ENCODE measurements at regions not wholly inside any gene's neighbourhood (a gene's known extent, or its start where the extent isn't known, plus 50 kb on each side); places are given as distances from the start of the nearest gene placed in this dataset.

GRCh38 chr16:22631264-22631663 is 120.6 kb downstream of the NPIPB5 start:
- DNase-seq: no peak
- no peak overlapping the region for H3K4me3 ChIP-seq (ENCODE audit: low read depth, low read length)
- H3K36me3 ChIP-seq: no peaks in the 10 kb centered on the region
- H3K9me3 ChIP-seq: no peaks in the 10 kb centered on the region
- H3K4me1 ChIP-seq: no peaks in the 10 kb centered on the region
- no peak for TF ChIP-seq CTCF (IDR thresholded peaks at IDR 0.05; ENCODE audit: low read depth, low read length)
- no peaks in the 10 kb centered on the region for H3K27me3 ChIP-seq

- no peak for TF ChIP-seq CTCF (IDR thresholded peaks at IDR 0.05; ENCODE audit: low read depth, low read length)
- Histone ChIP-seq H3K36me3 (no peaks in the 10 kb centered on the region), H3K27me3 (no peaks in the 10 kb centered on the region)
These were observed 121.9 kb downstream of the NPIPB5 start for GRCh38 chr16:22632606-22633005.

GRCh38 chr16:22633280-22633679 is 122.6 kb downstream of the NPIPB5 start:
- no peak for TF ChIP-seq CTCF (IDR thresholded peaks at IDR 0.05; ENCODE audit: low read depth, low read length)
- H3K9me3 ChIP-seq: no peaks in the 10 kb centered on the region
- H3K27me3 ChIP-seq: no peaks in the 10 kb centered on the region
- H3K4me1 ChIP-seq: no peaks in the 10 kb centered on the region
- no peak overlapping the region for H3K4me3 ChIP-seq (ENCODE audit: low read depth, low read length)
- no peak for DNase-seq
- no peaks in the 10 kb centered on the region for H3K36me3 ChIP-seq

More at GRCh38 chr16:22632606-22633005, 121.9 kb downstream of the NPIPB5 start:
- H3K4me1 ChIP-seq: no peaks in the 10 kb centered on the region
- no peaks in the 10 kb centered on the region for H3K9me3 ChIP-seq
- DNase-seq: no peak
- no peak overlapping the region for H3K4me3 ChIP-seq (ENCODE audit: low read depth, low read length)

GRCh38 chr16:22633799-22634198 is 123.1 kb downstream of the NPIPB5 start:
- Histone ChIP-seq H3K4me3 (ENCODE audit: low read depth, low read length) (no peak overlapping the region), H3K9me3 (no peaks in the 10 kb centered on the region), H3K27me3 (no peaks in the 10 kb centered on the region), H3K4me1 (no peaks in the 10 kb centered on the region), H3K36me3 (no peaks in the 10 kb centered on the region)
- no peak for TF ChIP-seq CTCF (IDR thresholded peaks at IDR 0.05; ENCODE audit: low read depth, low read length)
- no peak for DNase-seq

GRCh38 chr16:22634954-22635353 is 124.3 kb downstream of the NPIPB5 start:
- DNase-seq: no peak
- Histone ChIP-seq H3K9me3 (no peaks in the 10 kb centered on the region), H3K4me1 (no peaks in the 10 kb centered on the region), H3K4me3 (ENCODE audit: low read depth, low read length) (no peak overlapping the region), H3K27me3 (no peaks in the 10 kb centered on the region), H3K36me3 (no peaks in the 10 kb centered on the region)
- TF ChIP-seq CTCF (IDR thresholded peaks at IDR 0.05; ENCODE audit: low read depth, low read length): no peak

GRCh38 chr16:22635357-22635761 is 124.7 kb downstream of the NPIPB5 start:
- no peak overlapping the region for H3K4me3 ChIP-seq (ENCODE audit: low read depth, low read length)
- no peaks in the 10 kb centered on the region for H3K36me3 ChIP-seq
- no peaks in the 10 kb centered on the region for H3K27me3 ChIP-seq
- DNase-seq: no peak
- TF ChIP-seq CTCF (IDR thresholded peaks at IDR 0.05; ENCODE audit: low read depth, low read length): no peak
- H3K4me1 ChIP-seq: no peaks in the 10 kb centered on the region
- H3K9me3 ChIP-seq: no peaks in the 10 kb centered on the region

Data from BE2C (cell line).